Transverse colon (tissue), 4 donors: ENCODE measurements at regions not wholly inside any gene's neighbourhood (a gene's known extent, or its start where the extent isn't known, plus 50 kb on each side); places are given as distances from the start of the nearest gene placed in this dataset.

Experiments used
- DNase-seq: peaks from one replicate; pipeline ENCODE4 v3.0.0-alpha.2; 2019
- H3K27ac ChIP-seq, 4 donors: fragments of 200-600 bp; sonication (generic); 2 replicates each; pipeline ENCODE4 v1.5.1; 2016 to 2018; ENCODE audit warnings: inconsistent platforms in 4 of 4
- H3K27me3 ChIP-seq: fragments of 200-600 bp; sonication (generic); 2 replicates; pipeline ENCODE4 v1.5.1; 2017; ENCODE audit warnings: inconsistent platforms
- H3K36me3 ChIP-seq, 4 donors: fragments of 200-600 bp; sonication (generic); 2 replicates each; pipeline ENCODE4 v1.5.1; 2017 to 2019; ENCODE audit warnings: inconsistent platforms in 4 of 4
- H3K4me1 ChIP-seq, 4 donors: fragments of 200-600 bp; sonication (generic); 2 replicates each; pipeline ENCODE4 v1.5.1; 2017 to 2020; ENCODE audit warnings: inconsistent platforms in 4 of 4
- H3K4me3 ChIP-seq, 4 donors: fragments of 200-600 bp; sonication (generic); 1 replicate in 1 of 4; 2 replicates in 3 of 4; pipeline versions ENCODE4 v1.5.1 to v1.6.1; 2017 to 2019; ENCODE audit warnings: inconsistent platforms in 4 of 4
- H3K9me3 ChIP-seq, 2 donors: fragments of 200-600 bp; sonication (generic); 2 replicates each; pipeline ENCODE4 v1.5.1; 2017 to 2019; ENCODE audit warnings: inconsistent platforms in 2 of 2
- EP300 ChIP-seq: sonication (generic); formaldehyde crosslinking; IDR thresholded peaks from one replicate; pipeline ENCODE4 v1.6.1; 2017; ENCODE audit warnings: antibody characterized with exemption, low read depth
- POLR2A ChIP-seq: fragments of 450-650 bp; IDR thresholded peaks from one replicate; pipeline ENCODE4 v1.6.1; 2016; ENCODE audit warnings: antibody characterized with exemption, mild to moderate bottlenecking, moderate library complexity
- POLR2AphosphoS5 ChIP-seq, 3 donors: sonication (generic); formaldehyde crosslinking; IDR thresholded peaks; one replicate each; pipeline ENCODE4 v1.6.1; 2016; ENCODE audit warnings: antibody characterized with exemption in 3 of 3
- WGBS, 2 donors: methylation state at CpG; one replicate each; pipeline ENCODE4 v1.1.5; 2018; ENCODE audit warnings: low coverage in 1 of 2; 5-methylcytosine and 5-hydroxymethylcytosine counted together
- in situ Hi-C, 4 donors: fragments of 200-750 bp; cut with MboI; loops; one replicate each; pipeline versions ENCODE4 v1.15.0 to v1.15.1; 2017; ENCODE audit warnings: low sequenced_read_pairs in 3 of 4, low pct_ligation_motif_present in 1 of 4, low pct_unique_long_range_greater_than_20kb in 1 of 4
- intact Hi-C: fragments of 100-400 bp; cut with DNase I; formaldehyde crosslinking; loops from one replicate; pipeline ENCODE4 v1.15.1; 2023; ENCODE audit warnings: low total_unique reads
- TF ChIP-seq, protein P1 (sequence below), 5 experiments: fragments of 200-600 bp in 3 of 5; fragments of 450-650 bp in 2 of 5; sonication (generic) in 3 of 5; IDR thresholded peaks; 1 replicate in 2 of 5; 2 replicates in 3 of 5; pipeline ENCODE4 v1.5.1; 2016 to 2017; ENCODE audit warnings: antibody characterized with exemption in 5 of 5, inconsistent platforms in 3 of 5, mild to moderate bottlenecking in 2 of 5, moderate library complexity in 1 of 5

DNA sequence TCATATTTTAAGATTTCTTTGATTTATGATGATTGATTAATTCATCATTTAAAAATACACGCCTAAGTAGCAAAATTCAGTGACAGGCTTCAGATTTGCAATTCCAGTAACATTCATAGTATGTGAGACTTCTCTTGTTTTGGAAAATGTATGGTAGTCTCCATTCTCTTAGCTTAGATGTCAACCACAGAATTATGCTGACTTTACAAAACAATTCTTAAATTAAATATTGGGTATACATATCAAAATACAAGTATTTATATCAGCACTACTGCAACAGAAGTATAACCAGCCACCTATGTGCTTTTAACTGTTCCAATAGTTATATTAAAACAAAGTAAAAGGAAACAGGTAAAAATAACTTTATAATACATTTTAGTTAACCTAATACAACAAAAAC lies 1328.6 kb upstream of the ADGRL2 start:
- Histone ChIP-seq H3K27ac (no peak overlapping the region), H3K9me3 (peaks cover 0 to 4% of the 10 kb centered on the region in 2 donors), H3K36me3 (no peaks in the 10 kb centered on the region), H3K4me1 (no peaks in the 10 kb centered on the region), H3K27me3 (no peaks in the 10 kb centered on the region), H3K4me3 (no peak overlapping the region)
- intact Hi-C loops (no loop called here), in situ Hi-C loops (no loop called here)
- WGBS, 2 donors: 83 to 93% methylated on average over 1 of the region's 1 CpG
- TF ChIP-seq, protein P1, sequence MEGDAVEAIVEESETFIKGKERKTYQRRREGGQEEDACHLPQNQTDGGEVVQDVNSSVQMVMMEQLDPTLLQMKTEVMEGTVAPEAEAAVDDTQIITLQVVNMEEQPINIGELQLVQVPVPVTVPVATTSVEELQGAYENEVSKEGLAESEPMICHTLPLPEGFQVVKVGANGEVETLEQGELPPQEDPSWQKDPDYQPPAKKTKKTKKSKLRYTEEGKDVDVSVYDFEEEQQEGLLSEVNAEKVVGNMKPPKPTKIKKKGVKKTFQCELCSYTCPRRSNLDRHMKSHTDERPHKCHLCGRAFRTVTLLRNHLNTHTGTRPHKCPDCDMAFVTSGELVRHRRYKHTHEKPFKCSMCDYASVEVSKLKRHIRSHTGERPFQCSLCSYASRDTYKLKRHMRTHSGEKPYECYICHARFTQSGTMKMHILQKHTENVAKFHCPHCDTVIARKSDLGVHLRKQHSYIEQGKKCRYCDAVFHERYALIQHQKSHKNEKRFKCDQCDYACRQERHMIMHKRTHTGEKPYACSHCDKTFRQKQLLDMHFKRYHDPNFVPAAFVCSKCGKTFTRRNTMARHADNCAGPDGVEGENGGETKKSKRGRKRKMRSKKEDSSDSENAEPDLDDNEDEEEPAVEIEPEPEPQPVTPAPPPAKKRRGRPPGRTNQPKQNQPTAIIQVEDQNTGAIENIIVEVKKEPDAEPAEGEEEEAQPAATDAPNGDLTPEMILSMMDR (IDR thresholded peaks at IDR 0.05): no peak
- TF ChIP-seq POLR2AphosphoS5 (IDR thresholded peaks at IDR 0.05) (no peak), POLR2A (no peak), EP300 (no peak)
- no peak for DNase-seq

GRCh38 chr1:80468356-80468755 lies 1332.4 kb upstream of the ADGRL2 start:
- intact Hi-C loops: loop anchor here (10.0 kb wide), 1 partner anchor 1234 kb away; no protein-coding TSS in a partner anchor
- Histone ChIP-seq H3K27ac (no peak overlapping the region), H3K27me3 (no peaks in the 10 kb centered on the region), H3K9me3 (peaks cover 0 to 4% of the 10 kb centered on the region in 2 donors), H3K4me1 (no peaks in the 10 kb centered on the region), H3K4me3 (no peak overlapping the region), H3K36me3 (no peaks in the 10 kb centered on the region)
- in situ Hi-C loops: no loop called here
- 84 to 92% methylated on average over 1 of the region's 1 CpG for WGBS, 2 donors
- DNase-seq: no peak
- no peak for TF ChIP-seq POLR2AphosphoS5 (IDR thresholded peaks at IDR 0.05)
- no peak for TF ChIP-seq EP300
- TF ChIP-seq, protein P1 (IDR thresholded peaks at IDR 0.05): no peak
- TF ChIP-seq POLR2A: no peak

GRCh38 chr1:80462006-80462405 lies 1338.7 kb upstream of the ADGRL2 start:
- intact Hi-C loops: loop anchor here (10.0 kb wide), 1 partner anchor 1227 kb away; no protein-coding TSS in a partner anchor

DNA sequence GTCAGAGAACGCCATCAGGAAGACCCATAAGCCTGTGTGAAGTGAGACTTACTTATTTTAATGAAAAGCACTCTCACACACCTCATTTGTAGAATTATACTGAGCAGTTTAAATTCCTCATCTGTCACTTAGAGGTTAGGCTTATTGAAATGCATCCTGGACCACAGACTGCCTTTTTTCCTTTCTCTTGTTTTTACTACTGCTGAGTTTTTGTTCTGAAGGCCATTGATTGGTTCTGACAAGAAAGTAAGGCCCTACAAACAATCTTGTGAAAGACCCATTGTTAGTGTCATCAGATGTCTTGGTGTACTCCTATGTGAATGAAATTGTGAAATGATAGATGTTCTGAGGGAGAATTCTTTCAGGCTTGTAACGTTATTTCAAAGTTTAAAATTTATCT lies 1343.3 kb upstream of the ADGRL2 start:
- H3K4me1 ChIP-seq: no peaks in the 10 kb centered on the region
- H3K9me3 ChIP-seq: no peaks in the 10 kb centered on the region
- DNase-seq: no peak
- H3K4me3 ChIP-seq: no peak overlapping the region
- in situ Hi-C loops: no loop called here
- TF ChIP-seq POLR2A (no peak), POLR2AphosphoS5 (IDR thresholded peaks at IDR 0.05) (no peak), EP300 (no peak)
- TF ChIP-seq, protein P1 (IDR thresholded peaks at IDR 0.05): no peak
- intact Hi-C loops: no loop called here
- H3K36me3 ChIP-seq: no peaks in the 10 kb centered on the region
- H3K27ac ChIP-seq: no peak overlapping the region
- 44 to 58% methylated on average over 2 of the region's 2 CpGs for WGBS, 2 donors
- no peaks in the 10 kb centered on the region for H3K27me3 ChIP-seq

More at GRCh38 chr1:80462006-80462405, 1338.7 kb upstream of the ADGRL2 start:
- Histone ChIP-seq H3K27ac (no peak overlapping the region), H3K4me3 (no peak overlapping the region), H3K9me3 (no peaks in the 10 kb centered on the region), H3K36me3 (no peaks in the 10 kb centered on the region), H3K27me3 (no peaks in the 10 kb centered on the region), H3K4me1 (no peaks in the 10 kb centered on the region)
- DNase-seq: no peak
- in situ Hi-C loops: no loop called here
- TF ChIP-seq, protein P1 (IDR thresholded peaks at IDR 0.05): no peak
- no peak for TF ChIP-seq POLR2A
- 66 to 67% methylated on average over 1 of the region's 1 CpG for WGBS, 2 donors
